WERI-Rb-1 (cell line): ENCODE measurements at regions not wholly inside any gene's neighbourhood (a gene's known extent, or its start where the extent isn't known, plus 50 kb on each side); places are given as distances from the start of the nearest gene placed in this dataset.

Source experiments
- DNase-seq: peaks from one replicate; pipeline ENCODE4 v3.0.0-alpha.2; 2020
- H3K27ac ChIP-seq: fragments of 250-450 bp; sonication (Bioruptor Pico); 2 replicates; pipeline ENCODE4 v1.5.1; 2020; ENCODE audit warnings: mild to moderate bottlenecking, moderate library complexity
- H3K27me3 ChIP-seq: fragments of 250-450 bp; sonication (Bioruptor Pico); 2 replicates; pipeline ENCODE4 v1.5.1; 2021; ENCODE audit warnings: mild to moderate bottlenecking, low read depth, moderate library complexity; ENCODE audit not compliant: insufficient read depth, severe bottlenecking
- H3K36me3 ChIP-seq: fragments of 250-450 bp; sonication (Bioruptor Pico); 2 replicates; pipeline ENCODE4 v1.5.1; 2020; ENCODE audit warnings: mild to moderate bottlenecking, moderate library complexity
- H3K4me3 ChIP-seq: 2 replicates; pipeline ENCODE4 v1.5.1; 2011; ENCODE audit warnings: low read depth, mild to moderate bottlenecking, control low read depth, low read length
- H3K9me3 ChIP-seq: fragments of 250-450 bp; sonication (Bioruptor Pico); 2 replicates; pipeline ENCODE4 v1.5.1; 2021; ENCODE audit warnings: mild to moderate bottlenecking, moderate library complexity; ENCODE audit not compliant: severe bottlenecking
- CTCF ChIP-seq: IDR thresholded peaks from 2 replicates; pipeline ENCODE4 v1.5.1; 2011; ENCODE audit warnings: low read depth, mild to moderate bottlenecking, control low read depth, inconsistent platforms, low read length

DNA sequence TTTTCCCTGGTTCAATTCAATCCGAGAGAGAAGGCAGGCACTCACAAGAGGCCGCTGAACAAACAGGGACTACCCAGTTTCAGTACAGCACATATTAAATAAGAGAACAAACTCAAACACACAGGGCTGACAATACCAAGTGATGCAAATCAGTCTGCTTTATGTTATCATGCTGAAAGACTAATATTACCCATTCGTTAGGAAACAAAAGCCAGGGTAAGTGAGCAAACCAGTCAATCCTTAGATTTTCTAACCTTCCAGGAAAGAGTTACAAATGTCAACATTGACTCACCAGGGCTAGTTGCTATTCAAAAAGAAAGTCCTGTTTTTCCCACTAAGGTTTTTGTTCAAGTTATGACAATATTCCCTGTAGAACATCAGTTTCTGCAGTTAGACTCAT lies 246.2 kb downstream of the C12orf42 start:
- H3K4me3 ChIP-seq = no peak overlapping the region
- no peak for TF ChIP-seq CTCF

DNA sequence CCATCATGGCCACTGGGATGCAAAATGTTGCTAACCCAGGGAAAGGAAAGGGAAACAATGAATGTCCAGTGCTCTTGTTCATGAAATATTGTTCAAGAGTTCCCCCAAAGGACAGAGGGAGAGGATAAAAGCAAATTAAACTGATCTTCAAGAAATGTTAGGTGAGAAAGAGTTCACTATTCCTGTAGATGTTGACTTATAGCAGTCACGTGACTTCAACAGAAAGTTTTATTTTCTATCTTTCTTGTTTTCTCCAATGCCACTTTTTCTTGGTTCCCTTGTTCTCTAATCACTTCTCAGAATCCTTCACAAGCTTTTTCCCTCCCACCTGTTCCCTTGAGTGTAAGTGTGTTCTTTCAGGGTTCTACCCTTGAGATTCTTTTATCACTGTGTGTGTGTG lies 245.3 kb downstream of the C12orf42 start:
- H3K9me3 ChIP-seq = no peaks in the 10 kb centered on the region
- no peaks in the 10 kb centered on the region for H3K27me3 ChIP-seq
- TF ChIP-seq CTCF = no peak
- H3K36me3 ChIP-seq = no peaks in the 10 kb centered on the region
- DNase-seq = no peak
- no peak overlapping the region for H3K4me3 ChIP-seq
- H3K27ac ChIP-seq = no peak overlapping the region

More for the DNA sequence above, 246.2 kb downstream of the C12orf42 start:
- no peak for DNase-seq
- Histone ChIP-seq H3K27me3 (no peaks in the 10 kb centered on the region), H3K36me3 (no peaks in the 10 kb centered on the region), H3K9me3 (no peaks in the 10 kb centered on the region), H3K27ac (no peak overlapping the region)
